Subcutaneous abdominal adipose tissue (tissue), 5 donors: ENCODE measurements at regions not wholly inside any gene's neighbourhood (a gene's known extent, or its start where the extent isn't known, plus 50 kb on each side); places are given as distances from the start of the nearest gene placed in this dataset.
"Not testable (repeated sequence)": the region's sequence is repeated elsewhere in the genome, so short reads cannot be mapped to it uniquely, and the experiment has no call there.

Experiments used
- H3K27ac ChIP-seq: one replicate; pipeline ENCODE4 v1.7.0; 2013; ENCODE audit warnings: low read depth, mild to moderate bottlenecking, inconsistent platforms, low read length, moderate library complexity
- H3K27me3 ChIP-seq, 5 donors: one replicate each; pipeline ENCODE4 v1.7.0; 2013; ENCODE audit warnings: low read length in 5 of 5, inconsistent platforms in 1 of 5; ENCODE audit not compliant: control insufficient read depth in 5 of 5, insufficient read depth in 4 of 5
- H3K36me3 ChIP-seq, 5 donors: one replicate each; pipeline ENCODE4 v1.7.0; 2013; ENCODE audit warnings: low read length in 5 of 5; ENCODE audit not compliant: control insufficient read depth in 5 of 5, insufficient read depth in 5 of 5
- H3K4me1 ChIP-seq, 5 donors: one replicate each; pipeline ENCODE4 v1.7.0; 2013; ENCODE audit warnings: low read length in 5 of 5, mild to moderate bottlenecking in 3 of 5, moderate library complexity in 1 of 5; ENCODE audit not compliant: control insufficient read depth in 5 of 5, insufficient read depth in 5 of 5
- H3K4me3 ChIP-seq, 5 donors: one replicate each; pipeline ENCODE4 v1.7.0; 2013; ENCODE audit warnings: low read length in 5 of 5, low read depth in 1 of 5
- H3K9ac ChIP-seq, 5 donors: one replicate each; pipeline ENCODE4 v1.7.0; 2013; ENCODE audit warnings: low read length in 5 of 5, mild to moderate bottlenecking in 4 of 5, moderate library complexity in 3 of 5
- H3K9me3 ChIP-seq, 5 donors: one replicate each; pipeline ENCODE4 v1.7.0; 2013; ENCODE audit warnings: low read length in 5 of 5; ENCODE audit not compliant: control insufficient read depth in 5 of 5
- donor health status: healthy.
- donor health status: healthy.
- donor health status: healthy.
- donor health status: healthy.
- donor health status: healthy.

DNA sequence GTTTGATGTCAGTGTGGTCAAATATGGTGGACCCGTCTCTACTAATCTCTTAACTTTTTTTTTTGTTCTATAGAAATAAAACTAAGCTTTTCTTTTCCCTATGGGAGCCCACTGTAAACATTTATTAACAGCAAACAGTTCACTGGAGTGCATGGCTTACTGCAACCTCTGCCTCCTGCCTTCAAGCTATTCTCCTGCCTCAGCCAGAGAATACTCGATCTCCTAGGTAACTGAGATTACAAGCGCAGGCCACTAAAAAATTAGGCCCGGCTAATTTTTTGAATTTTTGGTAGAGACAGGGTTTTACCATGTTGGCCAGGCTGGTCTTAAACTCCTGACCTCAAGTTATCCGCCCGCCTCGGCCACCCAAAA, 80.0 kb downstream of the PPIAL4G start:
- peak overlapping the region; percentile 63 to 77 (median 71) for H3K4me3 ChIP-seq
- H3K27me3 ChIP-seq, H3K36me3 ChIP-seq, H3K4me1 ChIP-seq, H3K9ac ChIP-seq, H3K27ac ChIP-seq, H3K9me3 ChIP-seq: not testable (repeated sequence)

DNA sequence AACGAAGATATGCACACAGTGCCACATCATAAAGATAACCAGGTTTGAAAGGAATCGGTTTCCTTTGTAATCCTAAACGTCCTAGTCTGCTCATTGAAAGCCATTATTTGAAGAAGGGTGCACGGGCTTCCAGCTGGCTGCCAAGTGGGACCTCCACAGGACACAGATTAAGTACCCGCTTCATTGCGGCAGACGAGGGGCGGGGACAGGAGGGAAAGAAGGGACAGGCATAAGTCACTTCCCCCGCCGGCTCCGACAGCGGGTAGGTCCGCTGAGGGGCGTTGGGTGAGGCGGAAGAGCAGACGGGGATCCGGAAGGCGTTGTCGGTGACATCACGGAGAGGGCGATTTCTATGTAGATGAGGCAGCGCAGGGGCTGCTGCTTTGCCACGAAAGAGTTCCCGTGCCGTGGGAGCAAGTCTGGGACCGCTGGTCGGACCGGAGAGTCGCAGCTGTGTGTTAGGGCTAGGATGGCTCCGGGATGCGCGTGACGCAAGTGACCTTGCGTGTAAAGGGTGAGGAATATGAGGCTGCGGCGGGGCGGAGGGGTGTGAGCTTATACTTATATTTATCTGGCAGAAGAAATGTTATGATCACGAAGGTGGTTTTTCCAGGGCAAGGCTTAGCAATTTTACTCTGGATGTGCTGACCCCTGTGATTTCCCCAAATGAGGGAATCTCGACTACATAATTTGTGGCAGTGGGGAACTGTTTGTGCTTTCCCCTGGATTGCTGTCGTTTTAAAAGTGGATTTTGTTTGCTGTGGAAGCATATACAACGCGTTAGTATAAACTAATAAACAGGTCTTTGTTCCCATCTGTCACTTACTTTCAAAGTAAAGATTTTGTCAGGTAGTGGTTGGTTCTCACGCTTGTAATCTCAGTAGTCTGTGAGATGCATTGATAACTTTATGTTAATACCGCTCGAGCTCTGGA, 80.7 kb downstream of the PPIAL4G start:
- peak overlapping the region in 3 of 5 donors; percentile 42 to 75 (median 63) for H3K9ac ChIP-seq
- not testable (repeated sequence) for H3K9me3 ChIP-seq, H3K27me3 ChIP-seq, H3K27ac ChIP-seq, H3K36me3 ChIP-seq, H3K4me1 ChIP-seq
- H3K4me3 ChIP-seq: peak overlapping the region; percentile 63 to 77 (median 71)

- H3K36me3 ChIP-seq, H3K4me1 ChIP-seq, H3K27ac ChIP-seq, H3K4me3 ChIP-seq, H3K9me3 ChIP-seq, H3K9ac ChIP-seq, H3K27me3 ChIP-seq: not testable (repeated sequence)
Observed at GRCh38 chr1:148397516-148397915, 85.6 kb downstream of the PPIAL4G start.

GRCh38 chr1:148392505-148392904, 90.6 kb downstream of the PPIAL4G start:
- H3K4me3 ChIP-seq, H3K9me3 ChIP-seq, H3K9ac ChIP-seq, H3K27ac ChIP-seq, H3K27me3 ChIP-seq, H3K36me3 ChIP-seq: not testable (repeated sequence)
- H3K4me1 ChIP-seq: peaks cover 6 to 10% (median 9%) of the 10 kb centered on the region in 5 donors

DNA sequence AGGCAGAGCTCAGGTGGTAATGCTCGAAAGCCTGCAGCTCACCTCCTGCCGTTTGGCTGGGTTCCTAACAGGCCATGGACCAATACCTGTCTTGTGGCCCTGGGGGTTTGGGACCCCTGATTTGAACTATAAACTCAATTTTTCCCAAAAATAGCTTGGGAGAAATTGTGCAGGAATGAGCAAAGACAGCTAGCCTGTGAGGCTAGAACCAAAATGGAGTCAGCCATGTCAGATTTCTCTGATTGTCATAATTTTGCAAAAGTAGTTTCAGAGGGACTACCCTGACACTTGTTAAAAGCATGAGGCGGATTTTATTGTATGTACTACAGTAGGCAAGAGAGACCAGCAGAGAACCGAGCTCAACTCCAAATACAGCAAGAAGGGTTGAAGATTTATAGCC, 91.8 kb downstream of the PPIAL4G start:
- not testable (repeated sequence) for H3K4me3 ChIP-seq, H3K27me3 ChIP-seq, H3K27ac ChIP-seq, H3K9ac ChIP-seq, H3K9me3 ChIP-seq, H3K36me3 ChIP-seq
- H3K4me1 ChIP-seq: peaks cover 6 to 10% (median 9%) of the 10 kb centered on the region in 5 donors

DNA sequence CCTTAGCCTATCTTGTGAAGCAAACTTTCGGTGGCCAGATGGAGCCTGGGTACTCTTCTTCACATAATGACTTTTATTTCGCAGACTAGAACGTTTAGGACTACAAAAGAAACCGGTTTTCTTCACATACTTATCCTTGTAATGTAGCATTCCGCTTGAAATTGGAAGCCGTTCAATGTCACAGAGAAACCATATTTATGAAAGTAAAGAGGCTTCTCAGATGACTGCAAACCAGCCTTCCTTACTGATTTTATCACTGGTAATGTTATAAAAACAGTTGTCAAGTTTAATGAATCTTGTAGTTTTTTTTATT, 94.1 kb downstream of the PPIAL4G start:
- peaks cover 6 to 10% (median 9%) of the 10 kb centered on the region in 5 donors for H3K4me1 ChIP-seq
- H3K4me3 ChIP-seq: peak overlapping the region; percentile 51 to 72 (median 61)
- peak overlapping the region; percentile 73 for H3K27ac ChIP-seq
- H3K9ac ChIP-seq: peak overlapping the region in 1 of 5 donors; percentile 75
- H3K27me3 ChIP-seq: no peaks in the 10 kb centered on the region
- no peaks in the 10 kb centered on the region for H3K36me3 ChIP-seq
- no peaks in the 10 kb centered on the region for H3K9me3 ChIP-seq

- Histone ChIP-seq H3K9me3 (no peaks in the 10 kb centered on the region), H3K9ac (peak overlapping the region; percentile 30 to 76 (median 61)), H3K27ac (peak overlapping the region; percentile 73), H3K36me3 (no peaks in the 10 kb centered on the region), H3K4me3 (peak overlapping the region; percentile 51 to 74 (median 71)), H3K27me3 (no peaks in the 10 kb centered on the region), H3K4me1 (peaks cover 6 to 10% (median 9%) of the 10 kb centered on the region in 5 donors)
Observed at GRCh38 chr1:148388260-148389026, 94.7 kb downstream of the PPIAL4G start.

GRCh38 chr1:148387949-148388259, 95.2 kb downstream of the PPIAL4G start:
- Histone ChIP-seq H3K4me1 (peaks cover 6 to 10% (median 9%) of the 10 kb centered on the region in 5 donors), H3K4me3 (peak overlapping the region; percentile 51 to 74 (median 71)), H3K27ac (peak overlapping the region; percentile 73), H3K9ac (peak overlapping the region; percentile 30 to 76 (median 61))
- not testable (repeated sequence) for H3K9me3 ChIP-seq, H3K36me3 ChIP-seq, H3K27me3 ChIP-seq

DNA sequence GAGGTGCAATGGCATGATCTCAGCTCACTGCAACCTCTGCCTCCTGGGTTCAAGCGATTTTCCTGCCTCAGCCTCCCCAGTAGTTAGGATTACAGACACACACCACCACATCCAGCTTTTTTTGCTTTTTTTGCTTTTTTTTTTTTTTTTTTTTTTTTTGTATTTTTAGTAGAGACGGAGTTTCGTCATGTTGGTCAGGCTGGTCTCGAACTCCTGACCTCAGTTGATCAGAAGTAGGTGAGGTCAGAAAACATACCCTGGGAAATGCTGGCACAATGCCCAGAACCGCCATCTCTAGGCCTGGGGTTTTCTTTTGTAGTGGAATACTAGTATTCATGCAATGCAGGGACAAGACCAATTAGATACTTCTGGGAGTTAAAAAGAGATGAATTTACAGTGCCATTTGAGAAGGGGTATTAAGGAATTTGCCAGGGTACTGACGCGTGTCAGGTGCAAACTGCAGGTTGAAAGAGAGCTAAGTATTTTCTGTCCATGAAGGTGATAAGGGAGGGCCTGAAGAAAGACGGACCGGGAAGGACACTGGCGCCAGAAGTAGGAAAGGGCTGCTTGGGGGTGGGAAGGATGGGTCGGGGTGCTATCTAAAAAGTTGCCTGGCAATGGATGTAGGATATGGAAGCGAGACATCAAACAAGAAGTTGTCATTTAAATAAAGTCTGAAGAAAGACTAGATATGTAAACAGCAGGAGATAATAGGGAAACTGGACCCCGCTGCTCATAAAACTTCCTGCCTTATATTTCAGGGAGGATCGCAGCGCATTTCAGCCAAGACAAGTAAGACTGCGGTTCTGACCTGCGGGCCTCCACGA, 95.8 kb downstream of the PPIAL4G start:
- H3K36me3 ChIP-seq, H3K9me3 ChIP-seq, H3K27me3 ChIP-seq, H3K27ac ChIP-seq, H3K9ac ChIP-seq, H3K4me3 ChIP-seq: not testable (repeated sequence)
- peaks cover 6 to 10% (median 9%) of the 10 kb centered on the region in 5 donors for H3K4me1 ChIP-seq

GRCh38 chr1:148386617-148387016, 96.5 kb downstream of the PPIAL4G start:
- Histone ChIP-seq H3K36me3 (no peaks in the 10 kb centered on the region), H3K27ac (no peak overlapping the region), H3K27me3 (no peaks in the 10 kb centered on the region)

More at GRCh38 chr1:148386617-148387016, 96.5 kb downstream of the PPIAL4G start:
- H3K4me3 ChIP-seq: no peak overlapping the region
- peaks cover 6 to 10% (median 9%) of the 10 kb centered on the region in 5 donors for H3K4me1 ChIP-seq
- H3K9ac ChIP-seq: no peak overlapping the region
- no peaks in the 10 kb centered on the region for H3K9me3 ChIP-seq
